GM23338 (cell line): ENCODE measurements at regions not wholly inside any gene's neighbourhood (a gene's known extent, or its start where the extent isn't known, plus 50 kb on each side); places are given as distances from the start of the nearest gene placed in this dataset.

ENCODE experiments used
- ATAC-seq: fragments of 200-7000 bp; cut with Tn5 transposase; 3 replicates; pipeline ENCODE4 v1.9.1; 2020
- DNase-seq: peaks from one replicate; pipeline ENCODE4 v3.0.0-alpha.2; 2015; ENCODE audit warnings: low spot score
- H2AFZ ChIP-seq: fragments of 200-600 bp; sonication (generic); 2 replicates; pipeline ENCODE4 v1.8.0; 2016; ENCODE audit warnings: antibody characterized with exemption, mild to moderate bottlenecking, moderate library complexity
- H3F3A ChIP-seq: fragments of 200-600 bp; sonication (generic); replicated peaks from 2 replicates; pipeline ENCODE4 v1.8.0; 2017; ENCODE audit warnings: antibody characterized with exemption, mixed run types, low read depth
- H3K27ac ChIP-seq: fragments of 200-600 bp; sonication (generic); 2 replicates; pipeline ENCODE4 v1.6.1; 2016; ENCODE audit warnings: low read depth
- H3K27me3 ChIP-seq: fragments of 200-600 bp; sonication (generic); 2 replicates; pipeline ENCODE4 v1.8.0; 2016; ENCODE audit warnings: mild to moderate bottlenecking, mixed run types, moderate library complexity; ENCODE audit not compliant: insufficient read depth
- H3K36me3 ChIP-seq: fragments of 200-600 bp; sonication (generic); 2 replicates; pipeline ENCODE4 v1.8.0; 2016; ENCODE audit warnings: mild to moderate bottlenecking; ENCODE audit not compliant: insufficient read depth
- H3K4me1 ChIP-seq: fragments of 200-600 bp; sonication (generic); 2 replicates; pipeline ENCODE4 v1.8.0; 2016; ENCODE audit warnings: mild to moderate bottlenecking, moderate library complexity; ENCODE audit not compliant: insufficient read depth
- H3K4me2 ChIP-seq: fragments of 200-600 bp; sonication (generic); 2 replicates; pipeline ENCODE4 v1.7.1; 2017; ENCODE audit warnings: mixed run types
- H3K4me3 ChIP-seq: fragments of 200-600 bp; sonication (generic); 2 replicates; pipeline ENCODE4 v1.6.1; 2016; ENCODE audit warnings: mixed run types
- H3K79me2 ChIP-seq: fragments of 200-600 bp; sonication (generic); replicated peaks from 2 replicates; pipeline ENCODE4 v1.8.0; 2017; ENCODE audit warnings: mild to moderate bottlenecking; ENCODE audit not compliant: insufficient read depth
- H3K9me2 ChIP-seq: fragments of 200-600 bp; sonication (generic); 2 replicates; pipeline ENCODE4 v1.8.0; 2017; ENCODE audit not compliant: insufficient read depth
- H4K20me1 ChIP-seq: fragments of 200-600 bp; sonication (generic); replicated peaks from 2 replicates; pipeline ENCODE4 v1.8.0; 2017; ENCODE audit warnings: mild to moderate bottlenecking; ENCODE audit not compliant: insufficient read depth
- H3K27ac Mint-ChIP-seq: 2 replicates; pipeline ENCODE4 v1.8.0; 2020; ENCODE audit warnings: inconsistent platforms, mild to moderate bottlenecking, moderate library complexity, mixed read lengths
- H3K27me3 Mint-ChIP-seq: 3 replicates; pipeline ENCODE4 v1.8.0; 2022; ENCODE audit warnings: low read depth, mild to moderate bottlenecking, moderate library complexity, mixed read lengths, inconsistent platforms; ENCODE audit not compliant: insufficient read depth, poor library complexity
- H3K36me3 Mint-ChIP-seq: 3 replicates; pipeline ENCODE4 v1.8.0; 2021; ENCODE audit warnings: low read depth, mild to moderate bottlenecking, inconsistent platforms, moderate library complexity, mixed read lengths
- H3K4me1 Mint-ChIP-seq: 3 replicates; pipeline ENCODE4 v1.8.0; 2020; ENCODE audit warnings: mild to moderate bottlenecking, inconsistent platforms, mixed read lengths
- H3K4me3 Mint-ChIP-seq: 3 replicates; pipeline ENCODE4 v1.8.0; 2021; ENCODE audit warnings: moderate library complexity, mild to moderate bottlenecking, inconsistent platforms, mixed read lengths
- H3K9me3 Mint-ChIP-seq: 3 replicates; pipeline ENCODE4 v1.8.0; 2020; ENCODE audit warnings: moderate library complexity, mild to moderate bottlenecking, inconsistent platforms, mixed read lengths
- CREB1 ChIP-seq: fragments of 250-450 bp; sonication (Bioruptor Pico); IDR thresholded peaks from 2 replicates; pipeline ENCODE4 v1.5.0; 2020; ENCODE audit warnings: low read depth, mild to moderate bottlenecking, moderate library complexity
- CTCF ChIP-seq, 2 experiments: fragments of 200-600 bp in 1 of 2; sonication (generic) in 1 of 2; conservative IDR thresholded peaks; 2 replicates each; pipeline versions ENCODE4 v1.5.1 to v1.6.1; 2016 to 2017; ENCODE audit warnings: antibody characterized with exemption in 2 of 2, low read depth in 2 of 2, mild to moderate bottlenecking in 2 of 2, moderate library complexity in 1 of 2
- ETS1 ChIP-seq: IDR thresholded peaks from 2 replicates; pipeline ENCODE4 v1.6.1; 2016; ENCODE audit warnings: antibody characterized with exemption
- EZH2 ChIP-seq: fragments of 200-600 bp; sonication (generic); IDR thresholded peaks from one replicate; pipeline ENCODE4 v1.8.0; 2017; ENCODE audit warnings: antibody characterized with exemption, mild to moderate bottlenecking, low read depth; ENCODE audit not compliant: unreplicated experiment
- EZH2phosphoT487 ChIP-seq: fragments of 200-600 bp; sonication (generic); IDR thresholded peaks from one replicate; pipeline ENCODE4 v1.8.1; 2018; ENCODE audit warnings: antibody characterized with exemption; ENCODE audit not compliant: unreplicated experiment
- JUNB ChIP-seq: IDR thresholded peaks from one replicate; pipeline ENCODE4 v1.6.1; 2016; ENCODE audit warnings: antibody characterized with exemption; ENCODE audit not compliant: unreplicated experiment
- NANOG ChIP-seq: IDR thresholded peaks from 2 replicates; pipeline ENCODE4 v1.6.1; 2016; ENCODE audit warnings: antibody characterized with exemption, borderline replicate concordance
- POLR2AphosphoS5 ChIP-seq: IDR thresholded peaks from 2 replicates; pipeline ENCODE4 v1.6.1; 2016; ENCODE audit warnings: antibody characterized with exemption, low read depth
- REST ChIP-seq: IDR thresholded peaks from one replicate; pipeline ENCODE4 v1.6.1; 2018; ENCODE audit warnings: antibody characterized with exemption; ENCODE audit not compliant: unreplicated experiment
- STAT1 ChIP-seq: IDR thresholded peaks from one replicate; pipeline ENCODE4 v1.6.1; 2016; ENCODE audit warnings: antibody characterized with exemption; ENCODE audit not compliant: unreplicated experiment
- ZNF114 ChIP-seq: fragments of 250-450 bp; sonication (Bioruptor Pico); IDR thresholded peaks from 2 replicates; pipeline ENCODE4 v1.5.0; 2020; ENCODE audit warnings: mild to moderate bottlenecking, moderate library complexity
- ZNF331 ChIP-seq: fragments of 250-450 bp; sonication (Bioruptor Pico); IDR thresholded peaks from 2 replicates; pipeline ENCODE4 v1.5.0; 2020; ENCODE audit warnings: low read depth, mild to moderate bottlenecking, moderate library complexity
- ZNF462 ChIP-seq: fragments of 250-450 bp; sonication (Bioruptor Pico); IDR thresholded peaks from 2 replicates; pipeline ENCODE4 v1.5.0; 2020; ENCODE audit warnings: mild to moderate bottlenecking, moderate library complexity

- ATAC-seq (no peak), DNase-seq (no peak)
- Mint-ChIP-seq H3K27ac (no peak overlapping the region), H3K36me3 (no peaks in the 10 kb centered on the region), H3K9me3 (peaks cover 14% of the 10 kb centered on the region; the same call in 2 of the 3 replicates), H3K4me3 (no peak overlapping the region), H3K4me1 (peaks cover 2% of the 10 kb centered on the region; the same call in 1 of the 3 replicates), H3K27me3 (peaks cover 4% of the 10 kb centered on the region)
- no peaks in the 10 kb centered on the region for H3K79me2 ChIP-seq
- no peaks in the 10 kb centered on the region for H3K36me3 ChIP-seq
- no peaks in the 10 kb centered on the region for H3F3A ChIP-seq
- no peak overlapping the region for H3K27ac ChIP-seq
- no peaks in the 10 kb centered on the region for H3K27me3 ChIP-seq
- no peak overlapping the region for H3K4me3 ChIP-seq
- no peaks in the 10 kb centered on the region for H3K4me1 ChIP-seq
- no peaks in the 10 kb centered on the region for H4K20me1 ChIP-seq
- no peak overlapping the region for H3K4me2 ChIP-seq
- TF ChIP-seq ZNF331 (CRISPR knock-in tag) (no peak), POLR2AphosphoS5 (no peak), CREB1 (CRISPR knock-in tag) (no peak), REST (no peak), ZNF114 (CRISPR knock-in tag) (no peak), STAT1 (no peak), NANOG (no peak), ZNF462 (CRISPR knock-in tag) (no peak), CTCF (conservative IDR thresholded peaks at IDR 0.05; ENCODE audit: low read depth in 2 of 2) (no peak), EZH2phosphoT487 (no peak), ETS1 (no peak), JUNB (no peak), EZH2 (no peak)
- H3K9me2 ChIP-seq = no peaks in the 10 kb centered on the region
- no peak overlapping the region for H2AFZ ChIP-seq
Observed at GRCh38 chr17:77560381-77560780, 398.1 kb upstream of the TNRC6C start.
